K562 (cell line): ENCODE measurements at regions not wholly inside any gene's neighbourhood (a gene's known extent, or its start where the extent isn't known, plus 50 kb on each side); places are given as distances from the start of the nearest gene placed in this dataset.

Experiments used
- ATAC-seq: fragments of 200-7000 bp; cut with Tn5 transposase; 3 replicates; pipeline ENCODE4 v1.9.1; 2020; ENCODE audit warnings: moderate library complexity
- BruUV-seq: library from RNA; stranded (reverse); fragments of 400-500 nt; replicated peaks from 2 replicates; lab custom pipeline; 2021; lab: Mats Ljungman, UMichigan
- CTCF ChIA-PET: fragments of 300-600 bp; formaldehyde crosslinking; extraction: SDS; loops from one replicate; lab custom pipeline; 2021; ENCODE audit warnings: low intra/inter-chr PET ratio; lab: Yijun Ruan, JAX
- POLR2A ChIA-PET: fragments of 300-600, 350-650 bp; sonication (Branson Sonifier 250); formaldehyde crosslinking; extraction: SDS; loops from one replicate; lab custom pipeline; 2021; ENCODE audit warnings: antibody characterized with exemption, inconsistent platforms; lab: Yijun Ruan, JAX
- DNase-seq, 4 experiments: peaks; one replicate each; pipeline versions ENCODE4 v3.0.0 to v3.0.0-alpha.2; 2011 to 2018; ENCODE audit warnings: low spot score in 3 of 4, mixed read lengths in 3 of 4; ENCODE audit errors: extremely low read depth in 1 of 4
- FAIRE-seq: peaks from 2 replicates; lab custom pipeline; 2011; peaks lifted over from hg19 to GRCh38; lab: Jason Lieb, UNC
- H2AFZ ChIP-seq: 2 replicates; pipeline ENCODE4 v1.6.0; 2011; ENCODE audit warnings: low read depth, low read length, control low read depth, inconsistent platforms
- H3K27ac ChIP-seq: fragments of 200-600 bp; 3 replicates; pipeline ENCODE4 v1.8.0; 2011; ENCODE audit warnings: low read depth, mild to moderate bottlenecking, control low read depth, inconsistent platforms, low read length, moderate library complexity, mixed read lengths; ENCODE audit errors: extremely low read depth
- H3K27me3 ChIP-seq, 2 experiments: fragments of 300-600 bp in 1 of 2; 2 replicates in 1 of 2; 3 replicates in 1 of 2; pipeline versions ENCODE4 v1.6.0 to v1.8.0; 2011; ENCODE audit warnings: inconsistent platforms in 2 of 2, low read length in 2 of 2, mild to moderate bottlenecking in 1 of 2, mixed read lengths in 1 of 2, moderate library complexity in 1 of 2; ENCODE audit not compliant: control insufficient read depth in 2 of 2, insufficient read depth in 2 of 2
- H3K36me3 ChIP-seq: fragments of 300-600 bp; 3 replicates; pipeline ENCODE4 v1.8.0; 2011; ENCODE audit warnings: mild to moderate bottlenecking, low read length, inconsistent platforms; ENCODE audit not compliant: control insufficient read depth, insufficient read depth
- H3K4me1 ChIP-seq, 2 experiments: fragments of 200-600 bp in 1 of 2; replicated peaks in 1 of 2; 2 replicates in 1 of 2; 3 replicates in 1 of 2; pipeline versions ENCODE4 v1.5.1 to v1.8.0; 2011; ENCODE audit warnings: inconsistent platforms in 2 of 2, low read length in 2 of 2, mild to moderate bottlenecking in 1 of 2, mixed read lengths in 1 of 2, moderate library complexity in 1 of 2; ENCODE audit not compliant: control insufficient read depth in 2 of 2, insufficient read depth in 2 of 2
- H3K4me2 ChIP-seq: 2 replicates; pipeline ENCODE4 v1.6.1; 2011; ENCODE audit warnings: low read length, control low read depth, inconsistent platforms, mixed read lengths; ENCODE audit not compliant: insufficient read depth
- H3K4me3 ChIP-seq: fragments of 200-600 bp; sonication (generic), shearing (Covaris generic); 2 replicates; pipeline ENCODE4 v1.5.1; 2016; ENCODE audit warnings: control low read depth, inconsistent platforms
- H3K79me2 ChIP-seq: fragments of 200-600 bp; 3 replicates; pipeline ENCODE4 v1.8.0; 2011; ENCODE audit warnings: low read length, inconsistent platforms; ENCODE audit not compliant: control insufficient read depth, insufficient read depth
- H3K9ac ChIP-seq, 2 experiments: 2 replicates each; pipeline versions ENCODE4 v1.6.0 to v1.6.1; 2011; ENCODE audit warnings: low read depth in 2 of 2, low read length in 2 of 2, control low read depth in 1 of 2, inconsistent platforms in 1 of 2, mild to moderate bottlenecking in 1 of 2, mixed read lengths in 1 of 2; ENCODE audit not compliant: insufficient read depth in 1 of 2
- H3K9me1 ChIP-seq: one replicate; pipeline ENCODE4 v1.6.0; 2011; ENCODE audit warnings: inconsistent platforms, mild to moderate bottlenecking, low read length, moderate library complexity; ENCODE audit not compliant: control insufficient read depth, insufficient read depth
- H3K9me3 ChIP-seq: replicated peaks from 2 replicates; pipeline ENCODE4 v1.5.1; 2011; ENCODE audit warnings: low read depth, low read length, inconsistent platforms; ENCODE audit not compliant: control insufficient read depth, insufficient read depth
- H4K20me1 ChIP-seq: replicated peaks from 2 replicates; pipeline ENCODE4 v1.6.1; 2011; ENCODE audit warnings: low read length, inconsistent platforms, mixed read lengths; ENCODE audit not compliant: control insufficient read depth, insufficient read depth
- CBX1 ChIP-seq: sonication (generic); IDR thresholded peaks from 2 replicates; pipeline ENCODE4 v1.6.1; 2016; ENCODE audit warnings: antibody characterized with exemption, low read depth, mild to moderate bottlenecking
- CUX1 ChIP-seq: fragments of 200-800 bp; sonication (Bioruptor generic); IDR thresholded peaks from 2 replicates; pipeline ENCODE4 v1.6.1; 2016; ENCODE audit warnings: missing genetic modification characterization, missing compliant biosample characterization
- FOXA3 ChIP-seq, 2 experiments: fragments of 450-650 bp in 1 of 2; sonication (generic) in 1 of 2; formaldehyde crosslinking; IDR thresholded peaks in 1 of 2; conservative IDR thresholded peaks in 1 of 2; 2 replicates each; pipeline versions ENCODE4 v1.4.0 to v1.8.0; 2020 to 2022; ENCODE audit warnings: mild to moderate bottlenecking in 2 of 2, missing genetic modification reagents in 1 of 2
- ILF3 ChIP-seq: fragments of 450-650 bp; IDR thresholded peaks from 2 replicates; pipeline ENCODE4 v1.6.1; 2018; ENCODE audit warnings: antibody characterized with exemption, mild to moderate bottlenecking, moderate library complexity, borderline replicate concordance
- IRF2 ChIP-seq: sonication (generic); formaldehyde crosslinking; IDR thresholded peaks from 2 replicates; pipeline ENCODE4 v1.8.1; 2022; ENCODE audit warnings: mild to moderate bottlenecking, missing genetic modification reagents
- KLF6 ChIP-seq: fragments of 250-450 bp; sonication (Bioruptor Pico); IDR thresholded peaks from 2 replicates; pipeline ENCODE4 v1.4.0; 2020; ENCODE audit warnings: mild to moderate bottlenecking, moderate library complexity, borderline replicate concordance
- MTF1 ChIP-seq: fragments of 250-450 bp; sonication (Bioruptor Pico); IDR thresholded peaks from 2 replicates; pipeline ENCODE4 v1.9.0; 2021; ENCODE audit warnings: moderate library complexity, mild to moderate bottlenecking, inconsistent platforms, borderline replicate concordance
- MYNN ChIP-seq, 2 experiments: sonication (generic); formaldehyde crosslinking in 1 of 2; IDR thresholded peaks; 2 replicates each; pipeline versions ENCODE4 v1.5.0 to v1.6.1; 2016 to 2020; ENCODE audit warnings: antibody characterized with exemption in 1 of 2, missing genetic modification reagents in 1 of 2
- RBM34 ChIP-seq: fragments of 200-400 bp; formaldehyde crosslinking; IDR thresholded peaks from 2 replicates; pipeline ENCODE4 v1.6.1; 2018; ENCODE audit warnings: low read length, borderline replicate concordance; ENCODE audit not compliant: insufficient read depth
- RUNX1 ChIP-seq: sonication (generic); IDR thresholded peaks from 2 replicates; pipeline ENCODE4 v1.6.1; 2016; ENCODE audit warnings: antibody characterized with exemption, low read depth
- WGBS: fragments of 100-300 bp; shearing (Covaris generic); methylation state at CpG from one replicate; pipeline ENCODE4 v1.1.6; 2016; ENCODE audit warnings: low coverage, mixed read lengths; ENCODE audit not compliant: insufficient coverage; ENCODE audit errors: missing lambda C conversion rate; 5-methylcytosine and 5-hydroxymethylcytosine counted together
- in situ Hi-C: fragments of 300-500 bp; cut with MboI; formaldehyde crosslinking; loops from 4 replicates; pipeline ENCODE4 v1.15.0; 2018; ENCODE audit warnings: inconsistent platforms, mixed read lengths
- intact Hi-C: fragments of 100-400 bp; cut with micrococcal nuclease; formaldehyde crosslinking; loops from 2 replicates; pipeline ENCODE4 v1.14.2; 2022

- BruUV-seq: no TSS peak
- no peak overlapping the region for H3K4me3 ChIP-seq
- no peaks in the 10 kb centered on the region for H3K4me1 ChIP-seq
- peak; percentile 62; the same call in 1 of the 2 replicates for TF ChIP-seq MYNN (IDR thresholded peaks at IDR 0.05)
- no peak for TF ChIP-seq MYNN (CRISPR knock-in tag; IDR thresholded peaks at IDR 0.05)
- TF ChIP-seq KLF6 (CRISPR knock-in tag): no peak
- H3K27ac ChIP-seq: no peak overlapping the region
- in situ Hi-C loops (no loop called here), intact Hi-C loops (no loop called here)
- ChIA-PET CTCF (no interaction called here), POLR2A (no interaction called here)
- DNase-seq (no peak), ATAC-seq (no peak), FAIRE-seq (no peak)
- no peaks in the 10 kb centered on the region for H3K9me1 ChIP-seq
- peaks cover 4 to 16% of the 10 kb centered on the region in 2 experiments; a peak in 3 of 5 replicates for H3K27me3 ChIP-seq
- no peaks in the 10 kb centered on the region for H3K9me3 ChIP-seq
- H3K79me2 ChIP-seq: no peaks in the 10 kb centered on the region
- 2% methylated on average over 6 of the region's 6 CpGs for WGBS
- no peaks in the 10 kb centered on the region for H3K36me3 ChIP-seq
- H4K20me1 ChIP-seq: no peaks in the 10 kb centered on the region
- no peak overlapping the region for H3K4me2 ChIP-seq
- no peak overlapping the region for H2AFZ ChIP-seq
- no peak overlapping the region for H3K9ac ChIP-seq
These were observed 204.7 kb upstream of the ARG1 start for GRCh38 chr6:131368198-131368911.

GRCh38 chr6:131372535-131372934 lies 200.5 kb upstream of the ARG1 start:
- H3K9me3 ChIP-seq: no peaks in the 10 kb centered on the region
- ATAC-seq: no peak
- H3K9ac ChIP-seq: no peak overlapping the region
- in situ Hi-C loops (no loop called here), intact Hi-C loops (no loop called here)
- H3K27me3 ChIP-seq: peaks cover 11 to 31% of the 10 kb centered on the region in 2 experiments; a peak in 4 of 5 replicates
- no peak for FAIRE-seq
- 0% methylated on average over 5 of the region's 5 CpGs for WGBS
- no peak overlapping the region for H3K27ac ChIP-seq
- no peaks in the 10 kb centered on the region for H3K36me3 ChIP-seq
- no peaks in the 10 kb centered on the region for H4K20me1 ChIP-seq
- CTCF ChIA-PET: no interaction called here
- H3K4me3 ChIP-seq: no peak overlapping the region
- H3K9me1 ChIP-seq: no peaks in the 10 kb centered on the region
- no peaks in the 10 kb centered on the region for H3K79me2 ChIP-seq
- H2AFZ ChIP-seq: no peak overlapping the region
- no peak overlapping the region for H3K4me2 ChIP-seq
- POLR2A ChIA-PET: interaction anchor here (0.5 kb wide), 1 partner anchor 9 kb away, joined by 4 read pairs; no protein-coding TSS in a partner anchor
- no TSS peak for BruUV-seq
- H3K4me1 ChIP-seq: no peaks in the 10 kb centered on the region
- DNase-seq: no peak
- TF ChIP-seq IRF2 (CRISPR knock-in tag) (no peak), ILF3 (no peak), RBM34 (no peak), MTF1 (no peak), CUX1 (CRISPR knock-in tag) (no peak), RUNX1 (no peak), FOXA3 (CRISPR knock-in tag; conservative IDR thresholded peaks at IDR 0.05 in 1 of 2, IDR thresholded peaks at IDR 0.05 in 1 of 2) (no peak), CBX1 (no peak)
